Breast epithelium (tissue), 4 donors: ENCODE measurements at regions not wholly inside any gene's neighbourhood (a gene's known extent, or its start where the extent isn't known, plus 50 kb on each side); places are given as distances from the start of the nearest gene placed in this dataset.
"Not testable (repeated sequence)": the region's sequence is repeated elsewhere in the genome, so short reads cannot be mapped to it uniquely, and the experiment has no call there.

Source experiments
- DNase-seq, 2 donors: peaks; one replicate each; pipeline ENCODE4 v3.0.0-alpha.2; 2019; ENCODE audit warnings: low spot score in 2 of 2
- H3K27ac ChIP-seq, 2 donors: fragments of 200-600 bp; sonication (generic) in 1 of 2; one replicate each; pipeline ENCODE4 v1.5.1; 2016 to 2019; ENCODE audit warnings: mild to moderate bottlenecking in 1 of 2
- H3K27me3 ChIP-seq, 2 donors: fragments of 200-600 bp; sonication (generic) in 1 of 2; one replicate each; pipeline versions ENCODE4 v1.5.1 to v1.6.0; 2017 to 2019; ENCODE audit warnings: control low read depth in 1 of 2, mild to moderate bottlenecking in 1 of 2
- H3K36me3 ChIP-seq: fragments of 200-600 bp; one replicate; pipeline ENCODE4 v1.5.1; 2019
- H3K4me1 ChIP-seq, 2 donors: fragments of 200-600 bp; sonication (generic); one replicate each; pipeline ENCODE4 v1.5.1; 2016 to 2019; ENCODE audit warnings: control low read depth in 1 of 2
- H3K4me3 ChIP-seq, 3 donors: fragments of 200-600 bp; sonication (generic); 1 replicate in 2 of 3; 2 replicates in 1 of 3; pipeline ENCODE4 v1.5.1; 2016 to 2019; ENCODE audit warnings: mild to moderate bottlenecking in 3 of 3, moderate library complexity in 2 of 3
- H3K9me3 ChIP-seq, 2 donors: fragments of 200-600 bp; sonication (generic) in 1 of 2; one replicate each; pipeline ENCODE4 v1.5.1; 2016 to 2019; ENCODE audit warnings: control low read depth in 1 of 2
- CTCF ChIP-seq, 3 donors: fragments of 450-650 bp; IDR thresholded peaks; one replicate each; pipeline ENCODE4 v1.5.1; 2016 to 2017; ENCODE audit warnings: antibody characterized with exemption in 3 of 3, mild to moderate bottlenecking in 3 of 3, moderate library complexity in 3 of 3
- POLR2A ChIP-seq: fragments of 450-650 bp; IDR thresholded peaks from one replicate; pipeline ENCODE4 v1.6.1; 2016; ENCODE audit warnings: antibody characterized with exemption, mild to moderate bottlenecking, moderate library complexity
- POLR2AphosphoS5 ChIP-seq, 3 donors: sonication (generic); formaldehyde crosslinking; IDR thresholded peaks; one replicate each; pipeline ENCODE4 v1.6.1; 2017; ENCODE audit warnings: antibody characterized with exemption in 3 of 3
- intact Hi-C: fragments of 100-400 bp; cut with DNase I; formaldehyde crosslinking; loops from one replicate; pipeline ENCODE4 v1.15.1; 2023; ENCODE audit warnings: low total_unique reads

- Histone ChIP-seq H3K9me3 (no peaks in the 10 kb centered on the region), H3K27ac (no peak overlapping the region), H3K27me3 (no peaks in the 10 kb centered on the region), H3K36me3 (no peaks in the 10 kb centered on the region), H3K4me3 (no peak overlapping the region), H3K4me1 (no peaks in the 10 kb centered on the region)
- no peak for DNase-seq
- TF ChIP-seq POLR2A (no peak), CTCF (IDR thresholded peaks at IDR 0.05) (no peak), POLR2AphosphoS5 (IDR thresholded peaks at IDR 0.05) (no peak)
- intact Hi-C loops: loop anchor here (5.0 kb wide), 1 partner anchor 1840 kb away; no protein-coding TSS in a partner anchor
These were observed 176.1 kb downstream of the TM9SF2 start for GRCh38 chr13:99677116-99677951.

- no peak overlapping the region for H3K27ac ChIP-seq
- no peak overlapping the region for H3K4me3 ChIP-seq
- DNase-seq: no peak
- TF ChIP-seq POLR2AphosphoS5 (IDR thresholded peaks at IDR 0.05): no peak
- no peak for TF ChIP-seq CTCF (IDR thresholded peaks at IDR 0.05)
- no peak for TF ChIP-seq POLR2A
- H3K4me1 ChIP-seq: no peaks in the 10 kb centered on the region
- no peaks in the 10 kb centered on the region for H3K27me3 ChIP-seq
- no peaks in the 10 kb centered on the region for H3K36me3 ChIP-seq
- intact Hi-C loops: no loop called here
- no peaks in the 10 kb centered on the region for H3K9me3 ChIP-seq
These were observed 170.5 kb downstream of the TM9SF2 start for GRCh38 chr13:99671746-99672145.

- H3K36me3 ChIP-seq, H3K27ac ChIP-seq, H3K27me3 ChIP-seq, H3K9me3 ChIP-seq, H3K4me3 ChIP-seq, H3K4me1 ChIP-seq, DNase-seq, intact Hi-C loops: not testable (repeated sequence)
These were observed 167.8 kb downstream of the TM9SF2 start for GRCh38 chr13:99669096-99669495.

GRCh38 chr13:99666146-99666805 lies 165.0 kb downstream of the TM9SF2 start:
- H3K27ac ChIP-seq: no peak overlapping the region
- H3K4me3 ChIP-seq: no peak overlapping the region
- no peaks in the 10 kb centered on the region for H3K4me1 ChIP-seq
- no peak for TF ChIP-seq POLR2A
- TF ChIP-seq POLR2AphosphoS5 (IDR thresholded peaks at IDR 0.05): no peak
- no peak for TF ChIP-seq CTCF (IDR thresholded peaks at IDR 0.05)
- H3K27me3 ChIP-seq: peaks cover 0 to 5% of the 10 kb centered on the region in 2 donors
- H3K9me3 ChIP-seq: no peaks in the 10 kb centered on the region
- H3K36me3 ChIP-seq: no peaks in the 10 kb centered on the region
- intact Hi-C loops: no loop called here
- DNase-seq: no peak

GRCh38 chr13:99665711-99666110 lies 164.4 kb downstream of the TM9SF2 start:
- intact Hi-C loops: no loop called here
- Histone ChIP-seq H3K27me3 (peaks cover 0 to 5% of the 10 kb centered on the region in 2 donors), H3K36me3 (no peaks in the 10 kb centered on the region), H3K4me1 (no peaks in the 10 kb centered on the region), H3K27ac (no peak overlapping the region), H3K9me3 (no peaks in the 10 kb centered on the region), H3K4me3 (no peak overlapping the region)
- TF ChIP-seq CTCF (IDR thresholded peaks at IDR 0.05) (no peak), POLR2AphosphoS5 (IDR thresholded peaks at IDR 0.05) (no peak), POLR2A (no peak)
- DNase-seq: no peak
